Activated CD8-positive, alpha-beta T cell treated with anti-CD3 and anti-CD28 coated beads for 36 hours (primary cell): ENCODE measurements at regions not wholly inside any gene's neighbourhood (a gene's known extent, or its start where the extent isn't known, plus 50 kb on each side); places are given as distances from the start of the nearest gene placed in this dataset.
"Not testable (repeated sequence)": the region's sequence is repeated elsewhere in the genome, so short reads cannot be mapped to it uniquely, and the experiment has no call there.

ENCODE experiments used
- ATAC-seq: fragments of 200-7000 bp; cut with Tn5 transposase; one replicate; pipeline ENCODE4 v1.10.0; 2021; ENCODE audit warnings: mild to moderate bottlenecking, moderate library complexity
- CTCF ChIA-PET: fragments of 350-600 bp; sonication (Branson Sonifier 250); formaldehyde crosslinking; loops from one replicate; lab custom pipeline; 2021; ENCODE audit warnings: antibody characterized with exemption; lab: Charles Lee
- POLR2A ChIA-PET: fragments of 350-600 bp; sonication (Branson Sonifier 250); formaldehyde crosslinking; loops from one replicate; lab custom pipeline; 2021; ENCODE audit warnings: antibody characterized with exemption; lab: Charles Lee
- DNase-seq: peaks from one replicate; pipeline ENCODE4 v3.0.0-alpha.2; 2020
- H3K27ac Mint-ChIP-seq: one replicate; pipeline ENCODE4 v1.8.0; 2021; ENCODE audit warnings: mild to moderate bottlenecking, mixed read lengths
- H3K27me3 Mint-ChIP-seq: one replicate; pipeline ENCODE4 v1.8.0; 2021; ENCODE audit warnings: mixed read lengths
- H3K36me3 Mint-ChIP-seq: one replicate; pipeline ENCODE4 v1.8.0; 2021; ENCODE audit warnings: low read depth, mixed read lengths
- H3K4me1 Mint-ChIP-seq: one replicate; pipeline ENCODE4 v1.8.0; 2021; ENCODE audit warnings: low read depth, mixed read lengths
- H3K4me3 Mint-ChIP-seq: one replicate; pipeline ENCODE4 v1.8.0; 2021; ENCODE audit warnings: mild to moderate bottlenecking, moderate library complexity, mixed read lengths
- H3K9me3 Mint-ChIP-seq: one replicate; pipeline ENCODE4 v1.8.0; 2021; ENCODE audit warnings: mixed read lengths
- CTCF ChIP-seq: fragments of 200-600 bp; IDR thresholded peaks from one replicate; pipeline ENCODE4 v1.8.0; 2022; ENCODE audit warnings: antibody characterized with exemption, mild to moderate bottlenecking
- intact Hi-C: fragments of 100-400 bp; cut with micrococcal nuclease; formaldehyde crosslinking; loops from one replicate; pipeline ENCODE4 v1.10.0; 2022

- TF ChIP-seq CTCF, result no peak
- ChIA-PET CTCF (no interaction called here), POLR2A (no interaction called here)
- intact Hi-C loops, result no loop called here
- Mint-ChIP-seq H3K36me3 (no peaks in the 10 kb centered on the region), H3K4me1 (no peaks in the 10 kb centered on the region), H3K9me3 (no peaks in the 10 kb centered on the region), H3K27ac (no peak overlapping the region), H3K4me3 (no peak overlapping the region), H3K27me3 (no peaks in the 10 kb centered on the region)
- no peak for ATAC-seq
- no peak for DNase-seq
These were observed 238.1 kb upstream of the SEL1L start for GRCh38 chr14:81771651-81772275.

- no peak for DNase-seq
- no peaks in the 10 kb centered on the region for H3K36me3 Mint-ChIP-seq
- no peaks in the 10 kb centered on the region for H3K27me3 Mint-ChIP-seq
- H3K9me3 Mint-ChIP-seq, result no peaks in the 10 kb centered on the region
- no peak for TF ChIP-seq CTCF
- CTCF ChIA-PET, result no interaction called here
- POLR2A ChIA-PET, result no interaction called here
- no peak overlapping the region for H3K4me3 Mint-ChIP-seq
- no peaks in the 10 kb centered on the region for H3K4me1 Mint-ChIP-seq
- no peak for ATAC-seq
- intact Hi-C loops, result no loop called here
- H3K27ac Mint-ChIP-seq, result no peak overlapping the region
These were observed 238.7 kb upstream of the SEL1L start for GRCh38 chr14:81772381-81772780.

DNA sequence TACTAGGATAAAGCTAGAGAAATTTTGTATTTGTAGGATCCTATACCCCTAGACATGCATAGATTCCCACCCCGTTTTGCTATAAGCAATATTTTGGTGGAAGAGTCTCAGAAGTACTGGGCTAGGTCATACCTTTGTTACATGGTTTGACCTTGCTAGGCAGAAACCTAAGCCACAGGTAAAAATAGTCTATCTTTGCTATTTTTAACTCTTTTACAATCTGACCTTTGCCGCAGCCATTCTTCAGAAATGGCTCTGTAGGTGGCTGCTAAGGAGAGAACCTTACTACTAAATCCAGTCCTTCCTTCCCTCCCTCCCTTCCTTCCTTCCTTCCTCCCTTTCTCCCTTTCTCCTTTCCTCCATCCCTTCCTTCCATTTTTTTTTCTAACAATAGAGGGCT lies 242.9 kb upstream of the SEL1L start:
- CTCF ChIA-PET, result no interaction called here
- no peaks in the 10 kb centered on the region for H3K36me3 Mint-ChIP-seq
- no peak overlapping the region for H3K4me3 Mint-ChIP-seq
- TF ChIP-seq CTCF, result no peak
- no peaks in the 10 kb centered on the region for H3K4me1 Mint-ChIP-seq
- no peak overlapping the region for H3K27ac Mint-ChIP-seq
- no peaks in the 10 kb centered on the region for H3K27me3 Mint-ChIP-seq
- intact Hi-C loops, result no loop called here
- POLR2A ChIA-PET, result no interaction called here
- H3K9me3 Mint-ChIP-seq, result no peaks in the 10 kb centered on the region
- ATAC-seq (no peak), DNase-seq (no peak)

DNA sequence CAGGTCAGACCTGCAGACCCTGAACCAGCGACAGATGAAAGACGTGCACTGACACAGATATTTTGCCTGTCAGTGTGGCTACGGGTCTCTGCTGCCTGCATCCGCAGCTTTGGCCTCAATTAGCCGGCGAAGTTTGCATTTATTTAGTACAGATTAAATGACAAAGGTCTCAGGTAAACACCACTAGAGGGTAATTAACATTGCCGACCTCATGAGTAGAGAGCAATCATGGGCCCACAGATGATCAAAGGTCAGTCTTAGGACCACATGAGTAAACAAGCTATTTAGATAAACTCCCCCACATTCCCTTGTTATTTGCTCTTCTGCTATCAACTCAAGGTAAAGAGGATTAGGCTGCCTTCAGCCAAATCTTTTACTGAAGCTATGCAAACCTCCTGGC lies 248.1 kb upstream of the SEL1L start:
- POLR2A ChIA-PET, DNase-seq, H3K27me3 Mint-ChIP-seq, H3K9me3 Mint-ChIP-seq, H3K27ac Mint-ChIP-seq, H3K4me1 Mint-ChIP-seq, H3K4me3 Mint-ChIP-seq, H3K36me3 Mint-ChIP-seq, intact Hi-C loops, ATAC-seq, CTCF ChIA-PET: not testable (repeated sequence)

DNA sequence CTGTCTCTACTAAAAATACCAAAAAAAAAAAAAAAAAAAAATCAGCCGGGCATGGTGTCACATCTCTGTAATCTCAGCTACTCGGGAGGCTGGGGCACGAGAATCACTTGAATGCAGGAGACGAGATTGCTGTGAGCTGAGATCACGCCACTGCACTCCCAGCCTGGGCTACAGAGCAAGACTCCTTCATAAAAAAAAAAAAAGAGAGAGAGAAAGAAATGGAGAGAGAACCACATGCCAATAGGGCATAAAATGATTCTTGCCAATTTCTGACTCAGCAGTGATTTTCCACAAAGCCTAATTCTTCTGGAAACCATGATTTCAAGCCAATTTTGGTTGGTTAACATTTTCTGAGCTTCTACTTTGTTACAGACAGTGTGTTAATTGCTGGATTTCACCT lies 250.4 kb upstream of the SEL1L start:
- no peak for DNase-seq
- no peaks in the 10 kb centered on the region for H3K4me1 Mint-ChIP-seq
- H3K9me3 Mint-ChIP-seq, result peaks cover 3% of the 10 kb centered on the region
- ATAC-seq, result no peak
- H3K36me3 Mint-ChIP-seq, result no peaks in the 10 kb centered on the region
- H3K27ac Mint-ChIP-seq, result no peak overlapping the region
- H3K4me3 Mint-ChIP-seq, result no peak overlapping the region
- intact Hi-C loops, result no loop called here
- CTCF ChIA-PET, result no interaction called here
- POLR2A ChIA-PET, result no interaction called here
- H3K27me3 Mint-ChIP-seq, result no peaks in the 10 kb centered on the region
- no peak for TF ChIP-seq CTCF

- TF ChIP-seq CTCF, result no peak
- no peaks in the 10 kb centered on the region for H3K36me3 Mint-ChIP-seq
- POLR2A ChIA-PET, result no interaction called here
- H3K9me3 Mint-ChIP-seq, result peaks cover 2% of the 10 kb centered on the region
- CTCF ChIA-PET, result no interaction called here
- ATAC-seq, result no peak
- H3K4me3 Mint-ChIP-seq, result no peak overlapping the region
- intact Hi-C loops, result no loop called here
- H3K27ac Mint-ChIP-seq, result no peak overlapping the region
- DNase-seq, result no peak
- H3K27me3 Mint-ChIP-seq, result no peaks in the 10 kb centered on the region
- no peaks in the 10 kb centered on the region for H3K4me1 Mint-ChIP-seq
These were observed 263.7 kb upstream of the SEL1L start for GRCh38 chr14:81797315-81797714.
